ENCODE measurements at regions not wholly inside any gene's neighbourhood (a gene's known extent, or its start where the extent isn't known, plus 50 kb on each side); places are given as distances from the start of the nearest gene placed in this dataset.

- no peak overlapping the region for H3K4me2 ChIP-seq (ENCODE audit: low read length)
- H3K4me3 ChIP-seq (ENCODE audit: low read length): no peak overlapping the region
- H3K27me3 ChIP-seq (ENCODE audit: low read length): no peaks in the 10 kb centered on the region
- ATAC-seq (no peak), DNase-seq (no peak)
- no peak for TF ChIP-seq CTCF (conservative IDR thresholded peaks at IDR 0.05; ENCODE audit: low read depth, low read length)
- no peak for TF ChIP-seq EZH2 (IDR thresholded peaks at IDR 0.05; ENCODE audit: low read length, unreplicated experiment)
- no peak for TF ChIP-seq EZH2phosphoT487 (IDR thresholded peaks at IDR 0.05; ENCODE audit: borderline replicate concordance, low read length)
- no peaks in the 10 kb centered on the region for H3K36me3 ChIP-seq (ENCODE audit: low read depth, low read length)
- H3K9me3 ChIP-seq (ENCODE audit: low read length): no peaks in the 10 kb centered on the region
- ChIA-PET CTCF (no interaction called here), POLR2A (ENCODE audit: unreplicated experiment) (no interaction called here)
- H3F3A ChIP-seq (ENCODE audit: low read length, unreplicated experiment): no peaks in the 10 kb centered on the region
- no peaks in the 10 kb centered on the region for H4K20me1 ChIP-seq (ENCODE audit: low read length)
- no peak overlapping the region for H2AFZ ChIP-seq (ENCODE audit: low read length)
- no peaks in the 10 kb centered on the region for H3K9me2 ChIP-seq (replicated peaks; ENCODE audit: low read length)
- no peak overlapping the region for H3K27ac ChIP-seq (ENCODE audit: low read length)
- intact Hi-C loops (cut with micrococcal nuclease): no loop called here
- H3K79me2 ChIP-seq (ENCODE audit: low read length): no peaks in the 10 kb centered on the region
- no TSS peak for BruUV-seq (replicated peaks)
- no peaks in the 10 kb centered on the region for H3K4me1 ChIP-seq (ENCODE audit: insufficient read depth, low read length)
- H3K9ac ChIP-seq (ENCODE audit: low read length): no peak overlapping the region
These were observed 470.7 kb upstream of the SLITRK1 start for GRCh38 chr13:84352946-84353345.

GRCh38 chr13:84339456-84339855 lies 457.2 kb upstream of the SLITRK1 start:
- H3K4me2 ChIP-seq (ENCODE audit: low read length): no peak overlapping the region
- no peaks in the 10 kb centered on the region for H4K20me1 ChIP-seq (ENCODE audit: low read length)
- DNase-seq (no peak), ATAC-seq (no peak)
- H3K4me1 ChIP-seq (ENCODE audit: insufficient read depth, low read length): no peaks in the 10 kb centered on the region
- ChIA-PET POLR2A (ENCODE audit: unreplicated experiment) (no interaction called here), CTCF (no interaction called here)
- H3K27ac ChIP-seq (ENCODE audit: low read length): no peak overlapping the region
- no peaks in the 10 kb centered on the region for H3K27me3 ChIP-seq (ENCODE audit: low read length)
- H3K9me3 ChIP-seq (ENCODE audit: low read length): no peaks in the 10 kb centered on the region
- no peaks in the 10 kb centered on the region for H3F3A ChIP-seq (ENCODE audit: low read length, unreplicated experiment)
- no peak overlapping the region for H3K9ac ChIP-seq (ENCODE audit: low read length)
- no peaks in the 10 kb centered on the region for H3K9me2 ChIP-seq (replicated peaks; ENCODE audit: low read length)
- no TSS peak for BruUV-seq (replicated peaks)
- no peaks in the 10 kb centered on the region for H3K36me3 ChIP-seq (ENCODE audit: low read depth, low read length)
- intact Hi-C loops (cut with micrococcal nuclease): no loop called here
- no peak for TF ChIP-seq EZH2phosphoT487 (IDR thresholded peaks at IDR 0.05; ENCODE audit: borderline replicate concordance, low read length)
- no peak for TF ChIP-seq CTCF (conservative IDR thresholded peaks at IDR 0.05; ENCODE audit: low read depth, low read length)
- TF ChIP-seq EZH2 (IDR thresholded peaks at IDR 0.05; ENCODE audit: low read length, unreplicated experiment): no peak
- H3K79me2 ChIP-seq (ENCODE audit: low read length): no peaks in the 10 kb centered on the region
- H3K4me3 ChIP-seq (ENCODE audit: low read length): no peak overlapping the region
- no peak overlapping the region for H2AFZ ChIP-seq (ENCODE audit: low read length)

GRCh38 chr13:84332346-84332745 lies 450.1 kb upstream of the SLITRK1 start:
- ATAC-seq (no peak), DNase-seq (no peak)
- Histone ChIP-seq H3K27ac (ENCODE audit: low read length) (no peak overlapping the region), H3K9me3 (ENCODE audit: low read length) (no peaks in the 10 kb centered on the region), H3K4me3 (ENCODE audit: low read length) (no peak overlapping the region), H3F3A (ENCODE audit: low read length, unreplicated experiment) (no peaks in the 10 kb centered on the region), H3K9me2 (replicated peaks; ENCODE audit: low read length) (no peaks in the 10 kb centered on the region), H3K4me2 (ENCODE audit: low read length) (no peak overlapping the region), H2AFZ (ENCODE audit: low read length) (no peak overlapping the region), H3K4me1 (ENCODE audit: insufficient read depth, low read length) (no peaks in the 10 kb centered on the region), H3K36me3 (ENCODE audit: low read depth, low read length) (no peaks in the 10 kb centered on the region), H3K9ac (ENCODE audit: low read length) (no peak overlapping the region), H4K20me1 (ENCODE audit: low read length) (no peaks in the 10 kb centered on the region), H3K27me3 (ENCODE audit: low read length) (no peaks in the 10 kb centered on the region), H3K79me2 (ENCODE audit: low read length) (no peaks in the 10 kb centered on the region)
- intact Hi-C loops (cut with micrococcal nuclease): no loop called here
- no TSS peak for BruUV-seq (replicated peaks)
- ChIA-PET POLR2A (ENCODE audit: unreplicated experiment) (no interaction called here), CTCF (interaction anchor here (0.7 kb wide), 1 partner anchor 993 kb away, joined by 3 read pairs; no protein-coding TSS in a partner anchor)
- TF ChIP-seq EZH2phosphoT487 (IDR thresholded peaks at IDR 0.05; ENCODE audit: borderline replicate concordance, low read length): no peak
- TF ChIP-seq EZH2 (IDR thresholded peaks at IDR 0.05; ENCODE audit: low read length, unreplicated experiment): no peak
- no peak for TF ChIP-seq CTCF (conservative IDR thresholded peaks at IDR 0.05; ENCODE audit: low read depth, low read length)
